AG04450 (cell line): ENCODE measurements at regions not wholly inside any gene's neighbourhood (a gene's known extent, or its start where the extent isn't known, plus 50 kb on each side); places are given as distances from the start of the nearest gene placed in this dataset.

Experiments used
- CTCF ChIA-PET: fragments of 300-600, 350-600 bp; formaldehyde crosslinking; extraction: SDS; loops from one replicate; lab custom pipeline; 2022; ENCODE audit warnings: antibody characterized with exemption, inconsistent platforms; lab: Charles Lee
- POLR2A ChIA-PET: fragments of 350-600 bp; formaldehyde crosslinking; extraction: SDS; loops from one replicate; lab custom pipeline; 2021; ENCODE audit warnings: antibody characterized with exemption, inconsistent platforms; lab: Yijun Ruan, JAX
- DNase-seq: peaks from one replicate; pipeline ENCODE4 v3.0.0-alpha.2; 2011; ENCODE audit warnings: low read depth, low spot score
- H3K27ac ChIP-seq: one replicate; pipeline ENCODE4 v1.5.1; 2012; ENCODE audit warnings: low read depth, low read length, control low read depth
- H3K27me3 ChIP-seq: one replicate; pipeline ENCODE4 v1.6.0; 2012; ENCODE audit warnings: low read length; ENCODE audit not compliant: control insufficient read depth, insufficient read depth
- H3K4me3 ChIP-seq: 2 replicates; pipeline ENCODE4 v1.5.1; 2011; ENCODE audit warnings: mild to moderate bottlenecking, low read depth, low read length, control low read depth
- H3K9me3 ChIP-seq: 2 replicates; pipeline ENCODE4 v1.5.1; 2012; ENCODE audit warnings: low read length; ENCODE audit not compliant: control insufficient read depth, insufficient read depth
- TF ChIP-seq, protein P1 (sequence below): IDR thresholded peaks from 2 replicates; pipeline ENCODE4 v1.5.1; 2011; ENCODE audit warnings: low read depth, low read length, control low read depth, inconsistent platforms

DNA sequence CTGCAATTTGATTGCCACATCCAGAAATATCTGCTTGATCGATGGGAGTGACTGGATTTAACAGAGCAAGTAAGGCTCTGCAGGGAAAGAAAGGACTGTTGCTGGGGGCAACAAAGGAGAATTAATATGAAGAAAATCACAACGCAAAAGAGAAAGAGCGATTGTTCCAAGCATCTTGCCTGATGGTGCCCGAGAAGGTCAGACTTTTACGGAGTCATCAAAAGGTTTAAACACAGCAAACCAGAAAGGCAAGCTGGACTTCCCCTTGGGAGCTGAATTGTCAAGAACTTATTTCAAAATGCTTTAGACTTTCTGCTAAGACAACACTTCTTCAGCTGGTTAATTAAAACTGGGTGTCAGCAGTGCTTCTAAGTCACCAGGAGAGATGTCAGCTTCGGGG is 791.5 kb downstream of the MED13L start:
- POLR2A ChIA-PET: no interaction called here
- no peak overlapping the region for H3K4me3 ChIP-seq
- no peaks in the 10 kb centered on the region for H3K9me3 ChIP-seq
- CTCF ChIA-PET: no interaction called here
- TF ChIP-seq, protein P1, sequence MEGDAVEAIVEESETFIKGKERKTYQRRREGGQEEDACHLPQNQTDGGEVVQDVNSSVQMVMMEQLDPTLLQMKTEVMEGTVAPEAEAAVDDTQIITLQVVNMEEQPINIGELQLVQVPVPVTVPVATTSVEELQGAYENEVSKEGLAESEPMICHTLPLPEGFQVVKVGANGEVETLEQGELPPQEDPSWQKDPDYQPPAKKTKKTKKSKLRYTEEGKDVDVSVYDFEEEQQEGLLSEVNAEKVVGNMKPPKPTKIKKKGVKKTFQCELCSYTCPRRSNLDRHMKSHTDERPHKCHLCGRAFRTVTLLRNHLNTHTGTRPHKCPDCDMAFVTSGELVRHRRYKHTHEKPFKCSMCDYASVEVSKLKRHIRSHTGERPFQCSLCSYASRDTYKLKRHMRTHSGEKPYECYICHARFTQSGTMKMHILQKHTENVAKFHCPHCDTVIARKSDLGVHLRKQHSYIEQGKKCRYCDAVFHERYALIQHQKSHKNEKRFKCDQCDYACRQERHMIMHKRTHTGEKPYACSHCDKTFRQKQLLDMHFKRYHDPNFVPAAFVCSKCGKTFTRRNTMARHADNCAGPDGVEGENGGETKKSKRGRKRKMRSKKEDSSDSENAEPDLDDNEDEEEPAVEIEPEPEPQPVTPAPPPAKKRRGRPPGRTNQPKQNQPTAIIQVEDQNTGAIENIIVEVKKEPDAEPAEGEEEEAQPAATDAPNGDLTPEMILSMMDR: no peak
- no peak overlapping the region for H3K27ac ChIP-seq
- no peak for DNase-seq
- peaks cover 15% of the 10 kb centered on the region for H3K27me3 ChIP-seq

GRCh38 chr12:115485503-115485902 is 792.0 kb downstream of the MED13L start:
- POLR2A ChIA-PET: no interaction called here
- Histone ChIP-seq H3K9me3 (no peaks in the 10 kb centered on the region), H3K27me3 (peaks cover 13% of the 10 kb centered on the region), H3K27ac (no peak overlapping the region), H3K4me3 (no peak overlapping the region)
- TF ChIP-seq, protein P1: no peak
- CTCF ChIA-PET: no interaction called here
- DNase-seq: no peak

DNA sequence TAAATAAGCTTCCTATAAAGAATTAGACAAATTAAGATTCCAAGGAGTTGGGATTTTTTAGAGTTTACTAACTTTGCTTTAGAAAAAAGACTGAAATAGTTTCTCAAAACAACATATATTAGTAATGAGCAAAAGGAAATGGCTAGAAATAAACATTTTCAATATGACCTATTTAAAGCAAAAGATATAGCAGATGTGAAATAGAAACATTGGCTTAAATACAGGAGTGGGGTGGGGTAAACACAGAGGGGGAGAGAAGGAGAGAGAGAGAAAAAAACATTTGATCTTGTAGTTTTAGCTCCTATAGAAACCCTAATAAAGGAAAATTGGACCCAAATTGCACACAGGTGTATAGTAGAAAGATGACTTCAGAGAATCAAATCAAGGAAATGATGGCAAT is 794.5 kb downstream of the MED13L start:
- H3K27me3 ChIP-seq: peaks cover 3% of the 10 kb centered on the region
- H3K9me3 ChIP-seq: no peaks in the 10 kb centered on the region
- POLR2A ChIA-PET: no interaction called here
- TF ChIP-seq, protein P1: no peak
- CTCF ChIA-PET: no interaction called here
- no peak for DNase-seq
- no peak overlapping the region for H3K4me3 ChIP-seq
- no peak overlapping the region for H3K27ac ChIP-seq

- CTCF ChIA-PET: no interaction called here
- DNase-seq: no peak
- H3K27me3 ChIP-seq: no peaks in the 10 kb centered on the region
- H3K27ac ChIP-seq: no peak overlapping the region
- H3K9me3 ChIP-seq: no peaks in the 10 kb centered on the region
- H3K4me3 ChIP-seq: no peak overlapping the region
- POLR2A ChIA-PET: no interaction called here
- TF ChIP-seq, protein P1: peak; percentile 22
Measured at GRCh38 chr12:115481141-115481540, 796.4 kb downstream of the MED13L start.

DNA sequence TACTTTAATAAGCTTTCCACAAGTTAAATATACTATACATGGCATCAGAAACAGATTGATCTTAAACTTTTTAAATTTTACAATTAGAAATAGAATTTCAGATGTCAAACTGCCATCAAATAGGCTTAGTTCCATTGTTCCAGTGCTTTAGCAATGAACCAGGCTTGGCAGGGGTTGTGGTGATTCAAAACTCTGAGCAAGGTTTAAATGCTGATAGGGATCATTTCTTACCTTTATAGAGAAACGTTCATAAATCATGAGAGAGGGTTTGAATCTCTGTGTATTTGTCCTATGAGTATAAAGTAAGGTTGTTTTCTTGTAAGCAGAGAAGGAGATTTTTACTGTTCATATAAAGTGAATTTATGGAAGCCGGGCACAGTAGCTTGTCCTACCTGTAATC is 794.5 kb upstream of the TBX3 start:
- Histone ChIP-seq H3K27me3 (no peaks in the 10 kb centered on the region), H3K27ac (no peak overlapping the region), H3K4me3 (no peak overlapping the region), H3K9me3 (no peaks in the 10 kb centered on the region)
- ChIA-PET POLR2A (no interaction called here), CTCF (no interaction called here)
- TF ChIP-seq, protein P1: no peak
- no peak for DNase-seq
